GM18858 (cell line): ENCODE measurements at regions not wholly inside any gene's neighbourhood (a gene's known extent, or its start where the extent isn't known, plus 50 kb on each side); places are given as distances from the start of the nearest gene placed in this dataset.
"Not testable (repeated sequence)": the region's sequence is repeated elsewhere in the genome, so short reads cannot be mapped to it uniquely, and the experiment has no call there.

Source experiments
- ATAC-seq: cut with Tn5 transposase; IDR thresholded peaks from one replicate; pipeline ENCODE4 v1.9.1; 2021; ENCODE audit not compliant: unreplicated experiment

- ATAC-seq: no peak
These were observed 485.3 kb upstream of the ADARB2 start for GRCh38 chr10:2222631-2223030.

DNA sequence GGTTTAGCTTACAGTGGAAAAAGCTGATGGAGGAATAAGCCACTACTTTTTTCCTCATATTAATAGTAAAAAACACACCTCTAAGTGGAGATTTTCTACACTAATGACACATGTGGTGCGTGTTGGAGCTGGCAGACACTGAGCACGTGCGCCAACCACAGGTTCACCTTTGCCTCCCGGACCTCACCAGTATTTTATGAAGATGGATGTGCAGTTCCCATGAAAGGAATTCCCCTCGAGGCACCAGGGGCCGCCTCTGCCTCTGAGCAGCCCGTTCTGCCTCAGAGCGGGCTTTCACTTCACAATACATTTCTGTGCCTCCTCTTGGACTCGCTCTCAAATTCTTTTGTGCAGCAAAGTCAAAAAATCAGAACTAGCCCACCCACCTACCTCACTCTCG lies 477.5 kb upstream of the ADARB2 start:
- ATAC-seq: no peak

- no peak for ATAC-seq
These were observed 476.8 kb upstream of the ADARB2 start for GRCh38 chr10:2214092-2214491.

- ATAC-seq: no peak
These were observed 475.0 kb upstream of the ADARB2 start for GRCh38 chr10:2212244-2212834.

GRCh38 chr10:2210088-2210487 lies 472.8 kb upstream of the ADARB2 start:
- no peak for ATAC-seq

DNA sequence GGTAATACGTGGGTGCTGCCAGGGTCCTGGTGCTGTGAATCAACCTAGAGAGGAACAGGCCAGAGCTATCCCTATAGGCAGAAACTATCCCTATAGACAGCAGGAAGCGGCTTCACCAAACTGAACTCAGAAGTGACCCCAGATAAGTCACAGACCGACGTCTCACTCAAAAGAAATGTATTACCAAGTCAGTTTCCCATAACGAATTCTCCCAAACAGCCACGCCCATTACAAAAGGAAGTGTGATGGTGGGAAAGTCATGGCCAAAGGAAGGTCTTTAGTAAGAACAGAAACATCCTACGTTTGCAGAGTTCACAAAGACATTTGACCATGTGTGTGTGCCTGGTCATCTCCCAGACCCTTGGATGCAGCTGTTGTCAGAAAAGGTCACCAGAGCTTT lies 470.8 kb upstream of the ADARB2 start:
- no peak for ATAC-seq

DNA sequence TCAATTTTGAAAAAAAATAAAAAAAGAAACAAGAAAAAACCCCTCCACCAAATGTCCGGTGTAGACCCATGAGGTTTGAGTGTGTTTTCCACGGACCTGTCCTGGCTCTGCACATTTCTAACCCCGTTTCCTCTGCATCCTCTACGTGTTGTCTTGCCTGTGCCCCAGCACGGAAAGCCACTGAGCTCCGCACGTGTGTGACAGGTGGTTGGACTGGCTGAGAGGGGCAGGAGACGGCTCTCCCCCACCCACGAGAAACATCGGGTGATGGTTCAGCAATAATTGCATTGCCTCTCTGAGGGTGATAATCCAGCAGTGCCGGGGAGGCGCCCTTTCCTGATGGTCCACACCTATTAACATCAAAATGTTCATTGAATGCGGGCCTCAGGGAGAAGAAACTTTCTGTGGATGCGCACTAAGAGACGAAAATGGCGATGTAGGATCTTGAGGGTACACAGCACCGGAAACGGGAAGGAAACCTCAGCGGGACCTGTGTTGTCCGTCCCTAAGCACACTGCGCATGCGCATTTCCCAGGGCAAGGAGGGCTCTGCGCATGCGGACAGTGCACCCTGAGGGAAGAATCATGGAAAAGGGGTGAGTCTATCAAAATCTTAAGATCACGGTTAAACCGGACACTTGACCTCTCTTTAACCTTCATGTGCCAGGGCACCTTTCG lies 470.1 kb upstream of the ADARB2 start:
- ATAC-seq: no peak

DNA sequence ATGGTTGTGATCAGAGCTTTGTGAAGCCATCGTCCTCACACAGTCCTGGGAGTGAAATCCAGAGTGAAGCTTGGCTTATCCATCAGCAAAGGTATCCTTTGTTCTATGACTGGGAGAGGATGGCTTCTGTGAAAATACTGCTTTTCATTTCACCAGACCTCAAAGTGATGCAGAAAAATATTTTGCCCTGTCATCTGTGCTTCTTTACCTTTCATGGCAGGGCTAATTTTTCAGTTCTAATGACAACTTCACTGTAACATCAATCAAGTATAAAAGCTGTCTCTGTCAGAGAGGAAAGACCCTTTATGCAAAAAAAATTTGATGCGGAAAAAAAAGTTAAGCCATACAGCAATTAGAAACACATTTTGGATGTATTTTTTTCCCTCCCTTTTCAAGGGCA lies 468.1 kb upstream of the ADARB2 start:
- ATAC-seq: no peak

GRCh38 chr10:2202401-2202800 lies 465.1 kb upstream of the ADARB2 start:
- no peak for ATAC-seq

DNA sequence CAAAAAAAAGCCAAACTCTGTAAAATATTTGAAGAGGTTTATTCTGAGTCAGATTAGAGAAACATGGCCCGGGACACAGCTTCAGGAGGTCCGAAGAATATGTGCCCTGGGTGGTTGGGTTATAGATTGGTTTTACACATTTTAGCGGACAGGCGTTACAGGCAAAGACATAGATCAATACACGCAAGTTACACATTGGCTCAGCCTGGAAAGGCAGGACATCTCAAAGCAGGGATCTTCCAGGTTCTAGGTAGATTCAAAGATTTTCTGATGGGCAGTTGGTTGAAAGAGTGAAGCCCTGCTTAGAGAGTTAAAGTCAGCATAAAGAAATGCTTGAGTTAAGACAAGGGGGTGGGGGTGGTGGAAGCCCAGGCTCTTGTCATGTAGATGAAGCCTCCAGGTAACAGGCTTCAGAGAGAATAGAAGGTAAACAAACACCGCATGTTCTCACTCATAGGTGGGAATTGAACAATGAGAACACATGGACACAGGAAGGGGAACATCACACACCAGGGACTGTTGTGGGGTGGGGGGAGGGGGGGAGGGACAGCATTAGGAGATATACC lies 464.3 kb upstream of the ADARB2 start:
- no peak for ATAC-seq

DNA sequence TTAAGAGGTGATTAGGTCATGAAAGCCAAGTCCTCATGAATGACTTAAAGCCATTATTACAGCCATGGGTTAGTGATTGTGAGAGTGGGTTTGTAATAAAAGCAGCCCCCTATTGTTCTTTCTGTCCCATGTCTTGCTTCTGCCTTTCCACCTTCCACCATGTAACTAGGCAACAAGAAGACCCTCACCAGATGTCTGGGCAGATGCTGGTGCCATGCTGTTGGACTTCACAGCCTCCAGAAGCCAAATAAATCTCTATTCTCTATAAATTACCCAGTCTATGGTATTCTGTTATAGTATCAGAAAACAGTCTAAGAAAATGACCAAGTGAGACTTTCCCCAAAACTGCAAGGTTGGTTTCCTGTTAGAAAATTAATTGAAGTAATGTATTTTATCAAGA lies 460.3 kb upstream of the ADARB2 start:
- ATAC-seq: no peak

DNA sequence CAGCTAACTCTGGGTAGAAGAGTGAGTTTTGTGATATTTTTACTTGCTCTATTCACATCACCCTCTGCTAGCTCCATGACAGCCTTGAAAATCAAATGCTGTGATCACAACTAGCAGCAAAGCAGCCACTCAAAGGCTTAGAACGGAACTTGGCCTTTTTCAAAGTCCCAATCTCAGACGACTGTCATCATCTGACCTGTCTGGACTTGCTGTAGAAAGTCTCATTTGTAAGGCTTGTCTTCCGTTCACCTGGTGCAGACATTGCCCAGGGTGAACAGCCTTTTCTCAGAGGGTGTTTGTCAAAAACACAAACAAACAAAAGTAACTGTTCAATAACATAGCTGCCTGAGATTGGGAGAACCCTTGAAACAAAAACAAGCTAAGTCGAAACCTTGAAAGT lies 458.9 kb upstream of the ADARB2 start:
- no peak for ATAC-seq

- ATAC-seq: not testable (repeated sequence)
These were observed 452.0 kb upstream of the ADARB2 start for GRCh38 chr10:2189356-2189755.

GRCh38 chr10:2188371-2188770 lies 451.0 kb upstream of the ADARB2 start:
- no peak for ATAC-seq

DNA sequence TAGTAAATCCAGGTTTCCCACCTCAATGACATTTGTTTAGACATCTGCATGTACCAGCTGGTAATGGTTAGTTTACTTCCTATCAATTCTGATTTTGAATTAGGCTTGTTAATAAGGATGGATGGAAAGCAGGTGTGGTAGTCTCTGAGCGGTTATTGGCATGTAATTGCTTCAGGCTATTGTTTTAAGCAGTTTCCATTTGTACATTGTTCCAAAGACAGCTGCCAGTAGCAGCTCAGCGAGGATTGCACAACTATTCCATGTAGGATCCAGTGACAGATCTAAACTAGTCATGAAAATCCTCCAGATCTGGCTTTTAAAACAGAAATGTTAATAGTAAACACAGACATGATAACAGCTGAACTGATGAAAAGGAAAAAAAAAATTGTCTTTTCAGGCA lies 436.0 kb upstream of the ADARB2 start:
- ATAC-seq: no peak

DNA sequence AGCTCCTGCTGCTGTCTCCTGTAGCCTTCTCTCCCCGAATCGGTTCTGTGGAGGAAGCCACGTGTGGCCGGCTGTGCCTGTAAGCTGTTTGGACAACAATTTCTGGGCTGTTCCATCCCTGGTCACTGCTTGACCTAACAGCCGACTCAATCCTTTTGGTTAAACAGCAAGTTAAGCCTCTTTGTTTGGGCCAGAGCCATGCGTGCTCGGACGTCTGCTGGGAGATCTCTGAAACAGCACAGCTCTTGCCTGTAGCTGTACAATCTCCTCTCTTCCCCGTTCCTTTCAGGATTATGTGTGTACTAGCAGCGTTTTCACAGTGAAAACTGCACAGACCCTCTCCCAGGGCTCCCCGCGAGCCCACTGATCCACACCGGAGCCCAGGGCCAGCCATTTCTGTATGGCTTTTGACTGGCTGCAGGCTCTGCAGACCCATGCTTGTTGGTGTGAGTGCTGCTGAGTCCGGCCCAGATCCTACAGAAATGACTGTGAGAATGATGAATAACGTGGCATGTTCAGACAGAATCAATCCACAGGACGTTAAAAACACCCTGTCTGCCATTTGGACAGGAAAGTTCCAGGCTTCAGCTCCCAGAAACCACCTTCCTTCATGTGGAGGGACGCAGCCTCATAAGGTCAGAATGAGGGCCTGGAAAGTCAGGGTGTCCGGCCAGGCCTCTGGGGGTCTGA lies 428.6 kb upstream of the ADARB2 start:
- no peak for ATAC-seq

DNA sequence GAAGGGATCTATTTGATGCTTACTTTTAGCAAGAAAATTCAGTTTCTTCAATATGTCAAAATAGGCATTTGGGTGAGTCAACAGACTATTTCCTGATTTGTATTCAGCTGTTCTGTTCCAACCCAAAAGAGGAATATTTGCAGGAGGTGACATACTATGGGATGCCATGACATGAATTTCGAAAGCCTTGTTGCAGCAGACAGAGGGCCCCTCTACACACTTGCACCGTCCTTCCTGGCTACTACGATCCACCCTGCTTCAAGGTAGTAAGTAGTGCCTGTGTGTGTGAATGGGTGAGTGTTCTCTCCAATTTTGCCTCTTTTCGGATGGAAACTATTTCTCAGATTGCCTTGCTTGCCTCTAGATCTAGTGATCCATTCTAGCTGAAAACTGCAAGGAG lies 413.0 kb upstream of the ADARB2 start:
- no peak for ATAC-seq

- ATAC-seq: no peak
These were observed 408.7 kb upstream of the ADARB2 start for GRCh38 chr10:2145926-2146478.

- no peak for ATAC-seq
These were observed 408.2 kb upstream of the ADARB2 start for GRCh38 chr10:2145491-2145890.

DNA sequence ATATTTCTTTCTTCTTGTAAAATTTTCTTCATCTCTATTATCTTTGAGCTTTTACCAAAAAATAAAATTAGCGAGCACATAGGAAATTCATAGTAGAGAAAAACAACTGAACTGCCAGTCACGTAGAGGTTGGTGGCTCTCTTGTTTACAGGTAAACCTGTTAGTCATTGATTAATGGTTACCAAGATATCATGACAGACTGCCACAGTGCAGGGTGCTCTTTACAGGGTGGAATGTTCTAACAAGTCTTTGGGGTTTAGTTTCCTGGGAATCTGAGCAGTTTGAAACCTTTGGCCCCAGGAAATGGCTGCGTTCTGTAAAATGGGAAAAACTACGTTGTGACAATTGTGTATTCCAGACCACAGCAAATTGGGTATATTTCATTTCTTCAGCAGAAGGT lies 407.3 kb upstream of the ADARB2 start:
- ATAC-seq: no peak

- no peak for ATAC-seq
These were observed 406.0 kb upstream of the ADARB2 start for GRCh38 chr10:2143213-2143835.
